ENCODE measurements at regions not wholly inside any gene's neighbourhood (a gene's known extent, or its start where the extent isn't known, plus 50 kb on each side); places are given as distances from the start of the nearest gene placed in this dataset.
"Not testable (repeated sequence)": the region's sequence is repeated elsewhere in the genome, so short reads cannot be mapped to it uniquely, and the experiment has no call there.

GRCh38 chr16:29328528-29328927 lies 78.0 kb downstream of the NPIPB11 start:
- DNase-seq (ENCODE audit: low read depth), result not testable (repeated sequence)

GRCh38 chr16:29327631-29328408 lies 78.7 kb downstream of the NPIPB11 start:
- not testable (repeated sequence) for DNase-seq (ENCODE audit: low read depth)

- DNase-seq (ENCODE audit: low read depth), result not testable (repeated sequence)
Measured at GRCh38 chr16:29326164-29327125, 80.1 kb downstream of the NPIPB11 start.

- not testable (repeated sequence) for DNase-seq (ENCODE audit: low read depth)
Measured at GRCh38 chr16:29323725-29324124, 82.8 kb downstream of the NPIPB11 start.

GRCh38 chr16:29321585-29321984 lies 84.9 kb downstream of the NPIPB11 start:
- DNase-seq (ENCODE audit: low read depth), result no peak

GRCh38 chr16:29321000-29321393 lies 85.5 kb downstream of the NPIPB11 start:
- DNase-seq (ENCODE audit: low read depth), result no peak

GRCh38 chr16:29320274-29320999 lies 86.1 kb downstream of the NPIPB11 start:
- DNase-seq (ENCODE audit: low read depth), result no peak

GRCh38 chr16:29319726-29320125 lies 86.8 kb downstream of the NPIPB11 start:
- DNase-seq (ENCODE audit: low read depth), result no peak

GRCh38 chr16:29318561-29318968 lies 87.9 kb downstream of the NPIPB11 start:
- DNase-seq (ENCODE audit: low read depth), result not testable (repeated sequence)

GRCh38 chr16:29318037-29318436 lies 88.5 kb downstream of the NPIPB11 start:
- no peak for DNase-seq (ENCODE audit: low read depth)

GRCh38 chr16:29317269-29317668 lies 89.2 kb downstream of the NPIPB11 start:
- DNase-seq (ENCODE audit: low read depth), result no peak

GRCh38 chr16:29316761-29317183 lies 89.7 kb downstream of the NPIPB11 start:
- DNase-seq (ENCODE audit: low read depth), result no peak

GRCh38 chr16:29315916-29316517 lies 90.5 kb downstream of the NPIPB11 start:
- DNase-seq (ENCODE audit: low read depth), result no peak

- no peak for DNase-seq (ENCODE audit: low read depth)
Measured at GRCh38 chr16:29315046-29315445, 91.5 kb downstream of the NPIPB11 start.

- no peak for DNase-seq (ENCODE audit: low read depth)
Measured at GRCh38 chr16:29314292-29314934, 92.1 kb downstream of the NPIPB11 start.

- no peak for DNase-seq (ENCODE audit: low read depth)
Measured at GRCh38 chr16:29313559-29314048, 92.9 kb downstream of the NPIPB11 start.

- no peak for DNase-seq (ENCODE audit: low read depth)
Measured at GRCh38 chr16:29312835-29313558, 93.5 kb downstream of the NPIPB11 start.

GRCh38 chr16:29312345-29312675 lies 94.2 kb downstream of the NPIPB11 start:
- DNase-seq (ENCODE audit: low read depth), result not testable (repeated sequence)

- no peak for DNase-seq (ENCODE audit: low read depth)
Measured at GRCh38 chr16:29311461-29312344, 94.8 kb downstream of the NPIPB11 start.

Data from stimulated activated CD8-positive, alpha-beta memory T cell treated with anti-CD3 and anti-CD28 coated beads, Interleukin-7, amount 100 ng/mL, for 24 hours (primary cell).